NB4 (cell line): ENCODE measurements at regions not wholly inside any gene's neighbourhood (a gene's known extent, or its start where the extent isn't known, plus 50 kb on each side); places are given as distances from the start of the nearest gene placed in this dataset.

Experiments
- CTCF ChIP-seq: IDR thresholded peaks from one replicate; pipeline ENCODE4 v1.5.1; 2012; ENCODE audit warnings: low read depth, low read length
- MAX ChIP-seq: IDR thresholded peaks from 2 replicates; pipeline ENCODE4 v1.6.1; 2011; ENCODE audit warnings: low read depth, low read length
- MYC ChIP-seq: IDR thresholded peaks from 2 replicates; pipeline ENCODE4 v1.6.1; 2011; ENCODE audit warnings: low read depth, low read length
- POLR2A ChIP-seq: IDR thresholded peaks from 2 replicates; pipeline ENCODE4 v1.6.1; 2011; ENCODE audit warnings: mild to moderate bottlenecking; ENCODE audit not compliant: insufficient read length; ENCODE audit errors: extremely low read depth

- TF ChIP-seq CTCF = no peak
- no peak for TF ChIP-seq MAX
- no peak for TF ChIP-seq POLR2A
- TF ChIP-seq MYC = no peak
Observed at GRCh38 chr13:55234311-55234710, 1906.4 kb upstream of the PRR20A start.
